ENCODE measurements at regions not wholly inside any gene's neighbourhood (a gene's known extent, or its start where the extent isn't known, plus 50 kb on each side); places are given as distances from the start of the nearest gene placed in this dataset.

- TF ChIP-seq CTCF (IDR thresholded peaks at IDR 0.05; ENCODE audit: low read depth, low read length, poor library complexity, severe bottlenecking) (no peak), EZH2phosphoT487 (IDR thresholded peaks at IDR 0.05; ENCODE audit: borderline replicate concordance, low read length) (no peak)
Observed at GRCh38 chr21:41633627-41634026, 125.7 kb upstream of the TMPRSS2 start.
